GM12878 (cell line): ENCODE measurements at regions not wholly inside any gene's neighbourhood (a gene's known extent, or its start where the extent isn't known, plus 50 kb on each side); places are given as distances from the start of the nearest gene placed in this dataset.

Source experiments
- ATF7 ChIP-seq: fragments of 450-650 bp; IDR thresholded peaks from 2 replicates; pipeline ENCODE4 v1.6.1; 2016; ENCODE audit warnings: low read depth, mild to moderate bottlenecking
- BHLHE40 ChIP-seq, 2 experiments: fragments of 450-650 bp in 1 of 2; IDR thresholded peaks; 2 replicates each; pipeline ENCODE4 v1.6.1; 2011 to 2017; ENCODE audit warnings: low read depth in 2 of 2, borderline replicate concordance in 1 of 2, improper control_type of control experiment in 1 of 2, low read length in 1 of 2, mild to moderate bottlenecking in 1 of 2
- BMI1 ChIP-seq: fragments of 450-650 bp; IDR thresholded peaks from 2 replicates; pipeline ENCODE4 v1.6.1; 2016; ENCODE audit warnings: mild to moderate bottlenecking, moderate library complexity, borderline replicate concordance
- CBX3 ChIP-seq: fragments of 200-600 bp; sonication (generic); IDR thresholded peaks from 2 replicates; pipeline ENCODE4 v1.6.1; 2016; ENCODE audit warnings: low read depth, borderline replicate concordance
- EED ChIP-seq: sonication (generic); IDR thresholded peaks from 2 replicates; pipeline ENCODE4 v1.6.1; 2016; ENCODE audit warnings: antibody characterized with exemption, low read depth
- IKZF1 ChIP-seq: fragments of 450-650 bp; conservative IDR thresholded peaks from 2 replicates; pipeline ENCODE4 v1.6.1; 2017; ENCODE audit warnings: antibody characterized with exemption, mild to moderate bottlenecking
- IKZF2 ChIP-seq, 2 experiments: fragments of 450-650 bp; IDR thresholded peaks; 2 replicates each; pipeline ENCODE4 v1.6.1; 2017; ENCODE audit warnings: mild to moderate bottlenecking in 2 of 2, moderate library complexity in 2 of 2
- JUND ChIP-seq: IDR thresholded peaks from 2 replicates; pipeline ENCODE4 v1.6.1; 2012; ENCODE audit warnings: low read depth, mild to moderate bottlenecking, low read length, improper control_type of control experiment, moderate library complexity
- SKIL ChIP-seq: fragments of 450-650 bp; IDR thresholded peaks from 2 replicates; pipeline ENCODE4 v1.6.1; 2017; ENCODE audit warnings: mild to moderate bottlenecking, low read depth, inconsistent platforms; ENCODE audit not compliant: poor library complexity, severe bottlenecking
- ZBTB11 ChIP-seq: fragments of 450-650 bp; formaldehyde crosslinking; IDR thresholded peaks from 2 replicates; pipeline ENCODE4 v1.5.0; 2022; ENCODE audit warnings: mild to moderate bottlenecking, missing genetic modification characterization
- TF ChIP-seq, protein P1 (sequence below): fragments of 450-650 bp; IDR thresholded peaks from 2 replicates; pipeline ENCODE4 v1.6.1; 2018; ENCODE audit warnings: mild to moderate bottlenecking, low read depth, moderate library complexity; ENCODE audit not compliant: partially characterized antibody

DNA sequence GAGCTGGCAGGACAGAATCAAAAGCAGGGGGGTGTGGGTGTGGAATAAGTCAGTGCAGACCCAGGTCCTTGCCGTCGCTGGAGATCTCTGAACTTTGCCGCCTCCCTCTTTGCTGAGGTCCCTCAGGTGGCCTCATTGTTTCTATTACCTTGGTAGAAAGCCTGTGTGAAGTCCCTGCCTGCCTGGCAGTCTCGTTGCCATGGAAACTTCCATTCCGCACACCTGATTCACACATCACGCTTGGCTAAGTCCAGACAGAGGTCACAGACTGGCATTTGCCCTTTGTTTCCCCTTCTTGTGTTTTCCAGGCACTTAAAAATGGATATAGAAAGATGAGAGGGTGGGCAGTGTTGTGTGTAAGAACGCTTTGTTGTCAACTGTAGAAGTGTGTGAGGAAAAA lies 260.6 kb downstream of the PRL start (continued):
- peak; percentile 46 to 48; a peak in 3 of 4 replicates for TF ChIP-seq IKZF2 (IDR thresholded peaks at IDR 0.05)
- peak; percentile 60 for TF ChIP-seq SKIL
- 0 out of 2 replicates have a peak, but pooled peaks have one; percentile 21 for TF ChIP-seq EED
- TF ChIP-seq ZBTB11: no peak
- TF ChIP-seq, protein P1, sequence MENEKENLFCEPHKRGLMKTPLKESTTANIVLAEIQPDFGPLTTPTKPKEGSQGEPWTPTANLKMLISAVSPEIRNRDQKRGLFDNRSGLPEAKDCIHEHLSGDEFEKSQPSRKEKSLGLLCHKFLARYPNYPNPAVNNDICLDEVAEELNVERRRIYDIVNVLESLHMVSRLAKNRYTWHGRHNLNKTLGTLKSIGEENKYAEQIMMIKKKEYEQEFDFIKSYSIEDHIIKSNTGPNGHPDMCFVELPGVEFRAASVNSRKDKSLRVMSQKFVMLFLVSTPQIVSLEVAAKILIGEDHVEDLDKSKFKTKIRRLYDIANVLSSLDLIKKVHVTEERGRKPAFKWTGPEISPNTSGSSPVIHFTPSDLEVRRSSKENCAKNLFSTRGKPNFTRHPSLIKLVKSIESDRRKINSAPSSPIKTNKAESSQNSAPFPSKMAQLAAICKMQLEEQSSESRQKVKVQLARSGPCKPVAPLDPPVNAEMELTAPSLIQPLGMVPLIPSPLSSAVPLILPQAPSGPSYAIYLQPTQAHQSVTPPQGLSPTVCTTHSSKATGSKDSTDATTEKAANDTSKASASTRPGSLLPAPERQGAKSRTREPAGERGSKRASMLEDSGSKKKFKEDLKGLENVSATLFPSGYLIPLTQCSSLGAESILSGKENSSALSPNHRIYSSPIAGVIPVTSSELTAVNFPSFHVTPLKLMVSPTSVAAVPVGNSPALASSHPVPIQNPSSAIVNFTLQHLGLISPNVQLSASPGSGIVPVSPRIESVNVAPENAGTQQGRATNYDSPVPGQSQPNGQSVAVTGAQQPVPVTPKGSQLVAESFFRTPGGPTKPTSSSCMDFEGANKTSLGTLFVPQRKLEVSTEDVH: no peak
- TF ChIP-seq ATF7: 0 out of 2 replicates have a peak, but pooled peaks have one; percentile 9
- peak; percentile 96 for TF ChIP-seq BMI1
- no peak for TF ChIP-seq JUND
- no peak for TF ChIP-seq CBX3
- peak in 1 of 2 experiments; percentile 58; a peak in 2 of 4 replicates for TF ChIP-seq BHLHE40 (IDR thresholded peaks at IDR 0.05; ENCODE audit: borderline replicate concordance in 1 of 2, low read depth in 2 of 2, low read length in 1 of 2)
- peak; percentile 35 for TF ChIP-seq IKZF1
